Dermis microvascular lymphatic vessel endothelial cell (primary cell): ENCODE measurements at regions not wholly inside any gene's neighbourhood (a gene's known extent, or its start where the extent isn't known, plus 50 kb on each side); places are given as distances from the start of the nearest gene placed in this dataset.
"Not testable (repeated sequence)": the region's sequence is repeated elsewhere in the genome, so short reads cannot be mapped to it uniquely, and the experiment has no call there.

Experiments used
- DNase-seq, 2 donors: peaks; one replicate each; pipeline versions ENCODE4 v3.0.0 to v3.0.0-alpha.2; 2010; ENCODE audit warnings: low read depth in 2 of 2

- no peak for DNase-seq
These were observed 1225.1 kb downstream of the CDH8 start for GRCh38 chr16:60811051-60811608.

- no peak for DNase-seq
These were observed 1226.0 kb downstream of the CDH8 start for GRCh38 chr16:60810250-60810649.

GRCh38 chr16:60792437-60792836 lies 1243.8 kb downstream of the CDH8 start:
- no peak for DNase-seq

GRCh38 chr16:60788631-60789030 lies 1247.6 kb downstream of the CDH8 start:
- no peak for DNase-seq

GRCh38 chr16:60776281-60776680 lies 1260.0 kb downstream of the CDH8 start:
- DNase-seq, result no peak

GRCh38 chr16:60771138-60771537 lies 1265.1 kb downstream of the CDH8 start:
- no peak for DNase-seq

GRCh38 chr16:60770384-60770783 lies 1265.9 kb downstream of the CDH8 start:
- not testable (repeated sequence) for DNase-seq

GRCh38 chr16:60763869-60764268 lies 1272.4 kb downstream of the CDH8 start:
- no peak for DNase-seq

GRCh38 chr16:60755907-60756306 lies 1280.3 kb downstream of the CDH8 start:
- DNase-seq, result no peak

GRCh38 chr16:60748366-60748765 lies 1287.9 kb downstream of the CDH8 start:
- DNase-seq, result no peak

GRCh38 chr16:60744198-60744597 lies 1292.0 kb downstream of the CDH8 start:
- no peak for DNase-seq

GRCh38 chr16:60741810-60742209 lies 1294.4 kb downstream of the CDH8 start:
- no peak for DNase-seq

GRCh38 chr16:60739737-60740683 lies 1296.2 kb downstream of the CDH8 start:
- no peak for DNase-seq

- no peak for DNase-seq
These were observed 1304.7 kb downstream of the CDH8 start for GRCh38 chr16:60731329-60732050.

- no peak for DNase-seq
These were observed 1307.2 kb downstream of the CDH8 start for GRCh38 chr16:60729051-60729450.

GRCh38 chr16:60727851-60728250 lies 1308.4 kb downstream of the CDH8 start:
- DNase-seq, result no peak

- no peak for DNase-seq
These were observed 1316.2 kb downstream of the CDH8 start for GRCh38 chr16:60720060-60720459.

- DNase-seq, result no peak
These were observed 1318.4 kb downstream of the CDH8 start for GRCh38 chr16:60717808-60718207.

GRCh38 chr16:60712144-60712543 lies 1324.1 kb downstream of the CDH8 start:
- DNase-seq, result no peak

GRCh38 chr16:60704726-60705125 lies 1331.5 kb downstream of the CDH8 start:
- DNase-seq, result no peak

- no peak for DNase-seq
These were observed 1333.1 kb downstream of the CDH8 start for GRCh38 chr16:60703096-60703495.

GRCh38 chr16:60686824-60687223 lies 1349.4 kb downstream of the CDH8 start:
- no peak for DNase-seq
